GM21447 (cell line): ENCODE measurements at regions not wholly inside any gene's neighbourhood (a gene's known extent, or its start where the extent isn't known, plus 50 kb on each side); places are given as distances from the start of the nearest gene placed in this dataset.

ENCODE experiments used
- ATAC-seq: cut with Tn5 transposase; IDR thresholded peaks from one replicate; pipeline ENCODE4 v1.9.1; 2021; ENCODE audit not compliant: unreplicated experiment

- ATAC-seq, result no peak
Measured at GRCh38 chr3:145820170-145820569, 340.8 kb downstream of the PLOD2 start.

DNA sequence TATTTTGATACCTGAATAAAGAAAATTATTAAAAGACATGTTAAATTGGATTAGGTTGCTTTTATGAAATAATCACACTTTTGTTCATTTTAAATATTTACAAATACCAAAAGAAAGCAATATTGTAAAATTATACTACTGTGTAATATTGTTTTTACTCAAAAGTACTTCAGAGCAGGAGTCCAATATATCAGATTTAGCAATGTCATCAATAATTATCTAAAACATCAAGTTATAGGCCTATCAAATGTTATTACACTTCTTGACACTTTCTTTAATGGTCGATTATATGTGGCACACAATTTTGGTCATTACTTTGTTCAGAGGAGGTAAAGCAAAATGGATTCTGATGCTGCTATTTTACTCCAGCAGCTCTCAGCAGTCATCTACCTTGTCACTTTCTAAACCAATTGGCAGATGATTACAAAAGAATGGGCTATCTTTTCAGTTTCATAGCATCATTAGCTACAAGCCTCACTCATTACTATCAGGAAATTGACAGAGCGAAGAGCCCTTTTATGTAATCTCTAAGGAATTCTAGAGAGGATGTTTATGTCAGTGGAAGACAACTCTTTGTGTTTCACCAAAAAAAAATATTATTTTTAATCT lies 318.6 kb downstream of the PLOD2 start:
- ATAC-seq, result no peak

DNA sequence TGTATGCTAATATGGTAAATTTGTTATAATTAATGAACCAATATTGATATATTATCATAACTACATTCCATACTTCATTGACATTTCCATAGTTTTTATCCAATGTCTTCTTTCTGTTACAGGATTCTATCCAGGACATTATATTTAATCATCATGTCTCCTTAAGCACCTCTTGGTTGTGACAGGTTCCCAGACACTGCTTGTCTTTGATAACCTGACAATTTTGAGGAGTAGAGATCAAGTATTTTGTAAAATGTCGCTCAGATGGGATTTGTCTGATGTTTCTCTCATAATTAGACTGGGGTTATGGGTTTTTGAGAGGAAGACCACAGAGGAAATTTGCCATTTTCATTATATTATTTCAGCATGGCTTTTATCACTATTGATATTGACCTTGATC lies 317.4 kb downstream of the PLOD2 start:
- no peak for ATAC-seq

GRCh38 chr3:145849115-145849514 lies 311.9 kb downstream of the PLOD2 start:
- no peak for ATAC-seq

GRCh38 chr3:145854499-145854898 lies 306.5 kb downstream of the PLOD2 start:
- ATAC-seq, result no peak

GRCh38 chr3:145857956-145858355 lies 303.0 kb downstream of the PLOD2 start:
- ATAC-seq, result no peak

GRCh38 chr3:145864336-145864735 lies 296.6 kb downstream of the PLOD2 start:
- ATAC-seq, result no peak

DNA sequence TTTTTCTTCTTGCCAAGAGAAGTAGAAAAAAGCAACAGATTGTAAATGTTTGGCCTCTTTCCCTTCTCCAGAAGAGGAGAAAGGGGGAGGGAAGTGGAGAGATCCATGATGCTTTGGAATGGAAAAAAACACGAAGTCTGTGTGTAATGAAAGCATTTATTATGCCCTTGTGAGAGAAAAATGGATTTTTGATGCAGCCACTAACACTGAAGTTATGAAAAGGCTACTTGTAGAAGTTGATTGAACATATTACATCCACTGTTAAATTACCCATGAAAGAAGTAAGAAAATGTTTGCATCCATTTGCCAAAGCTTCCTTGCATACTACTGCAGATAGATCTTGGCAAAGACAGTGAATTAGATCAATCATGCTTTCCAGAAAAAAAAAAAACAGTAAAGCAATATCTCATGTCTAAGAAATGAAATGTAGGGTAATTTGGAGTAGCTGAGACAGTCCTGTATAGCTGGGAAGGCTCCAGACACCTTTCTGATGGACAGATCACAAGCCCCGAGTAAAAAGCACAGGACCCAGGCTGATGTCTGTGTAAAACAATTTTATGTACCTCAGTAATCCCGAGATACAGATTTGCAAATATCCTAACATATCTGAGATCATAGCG lies 295.5 kb downstream of the PLOD2 start:
- no peak for ATAC-seq

- ATAC-seq, result peak; percentile 72
Measured at GRCh38 chr3:145869958-145870357, 291.0 kb downstream of the PLOD2 start.

- ATAC-seq, result no peak
Measured at GRCh38 chr3:145882436-145882835, 278.5 kb downstream of the PLOD2 start.

DNA sequence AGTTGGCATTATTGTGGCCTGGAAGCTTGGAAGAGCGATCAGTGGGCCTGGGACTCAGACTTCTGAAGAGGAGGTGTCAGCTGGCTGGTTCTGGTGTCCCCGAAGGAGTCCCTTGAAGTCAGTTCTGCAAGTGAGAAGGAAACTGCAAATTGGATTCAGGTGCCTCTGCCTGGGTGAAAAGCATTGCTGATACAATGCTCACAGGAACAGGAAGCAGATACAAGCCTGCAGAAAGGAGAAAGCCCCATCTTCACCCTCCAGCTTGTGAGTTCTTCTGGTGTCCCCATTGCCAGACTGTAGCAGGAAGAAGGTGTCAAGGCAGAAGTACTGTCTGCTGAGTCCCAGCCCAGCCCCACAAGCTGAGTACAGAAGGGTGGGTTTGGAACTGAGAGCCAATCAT lies 271.3 kb downstream of the PLOD2 start:
- no peak for ATAC-seq

GRCh38 chr3:145892869-145893268 lies 268.1 kb downstream of the PLOD2 start:
- ATAC-seq, result no peak

DNA sequence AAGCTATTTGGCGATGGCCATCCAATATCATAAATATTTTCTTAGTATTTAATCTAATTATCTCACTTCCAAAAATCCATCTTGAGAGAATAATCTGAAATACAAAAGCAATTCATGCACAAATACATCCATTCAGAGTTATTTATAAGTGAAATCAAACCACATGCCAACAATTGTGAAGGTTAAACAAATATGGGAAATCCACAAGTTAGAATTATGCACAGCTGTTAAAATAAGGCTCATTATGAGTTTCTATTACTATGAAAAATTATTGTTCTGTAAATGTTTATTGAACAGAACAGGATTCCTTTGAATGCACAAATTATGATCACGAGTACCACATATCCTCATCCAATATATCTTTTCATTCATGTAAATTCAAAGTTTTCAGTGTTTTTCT lies 267.7 kb downstream of the PLOD2 start:
- ATAC-seq, result no peak

- peak; percentile 25 for ATAC-seq
Measured at GRCh38 chr3:145898487-145898886, 262.5 kb downstream of the PLOD2 start.

- peak; percentile 40 for ATAC-seq
Measured at GRCh38 chr3:145899241-145899640, 261.7 kb downstream of the PLOD2 start.

DNA sequence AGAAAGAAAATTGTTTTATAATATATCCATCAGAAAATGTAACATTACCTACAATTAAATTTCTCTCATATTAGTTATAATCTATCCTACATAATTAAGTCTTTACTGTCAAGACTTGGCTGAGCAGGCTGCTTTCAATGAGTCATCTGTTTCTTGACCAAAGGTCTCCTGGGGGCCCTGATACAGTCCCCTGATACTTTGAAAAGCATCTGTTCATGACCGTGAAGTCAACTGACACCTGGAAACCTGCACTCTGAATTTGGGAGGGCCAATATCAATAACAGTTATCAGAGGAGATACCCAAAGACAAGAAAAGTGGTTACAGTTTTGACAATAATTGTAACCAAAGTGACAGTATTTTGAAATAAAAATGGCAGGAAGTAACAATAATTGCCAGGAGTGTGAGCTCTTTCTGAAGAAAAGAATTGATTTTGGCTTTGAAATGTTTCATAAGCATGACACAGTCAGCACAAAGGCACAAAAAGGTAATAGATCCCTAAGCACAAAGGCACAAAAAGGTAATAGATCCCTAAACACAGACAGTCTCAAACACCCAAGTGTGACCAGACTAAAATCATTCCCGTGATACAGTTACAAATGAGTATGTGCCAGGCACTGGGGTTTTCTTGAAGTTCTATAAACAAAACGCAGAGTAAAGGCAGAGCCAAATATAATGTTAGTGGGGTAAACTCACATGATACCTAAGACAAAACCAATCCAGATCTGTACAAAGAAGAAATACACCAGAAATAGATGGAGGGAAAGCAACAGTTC lies 260.7 kb downstream of the PLOD2 start:
- peak; percentile 69 for ATAC-seq

GRCh38 chr3:145902166-145902565 lies 258.8 kb downstream of the PLOD2 start:
- ATAC-seq, result no peak

GRCh38 chr3:145903472-145904013 lies 257.4 kb downstream of the PLOD2 start:
- no peak for ATAC-seq

- ATAC-seq, result no peak
Measured at GRCh38 chr3:145904138-145904537, 256.8 kb downstream of the PLOD2 start.

DNA sequence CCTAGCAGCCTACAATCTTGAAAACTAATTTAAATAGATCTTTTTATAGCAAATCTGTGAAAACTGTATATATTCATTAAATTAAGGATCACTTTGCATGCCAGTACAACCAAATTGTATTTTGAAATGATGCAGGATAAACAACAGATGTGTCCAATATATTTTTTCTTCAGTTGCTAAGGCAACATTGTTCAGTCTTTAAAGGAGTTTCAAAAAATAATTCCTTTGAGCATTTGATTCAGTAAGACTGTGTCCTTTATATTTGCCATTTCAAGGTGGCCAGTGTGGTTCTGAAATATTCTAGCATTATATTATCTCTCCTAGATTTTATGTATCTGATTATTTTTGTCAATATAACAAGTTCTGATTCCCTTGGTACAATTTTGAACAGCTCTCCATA lies 254.7 kb downstream of the PLOD2 start:
- ATAC-seq, result no peak

DNA sequence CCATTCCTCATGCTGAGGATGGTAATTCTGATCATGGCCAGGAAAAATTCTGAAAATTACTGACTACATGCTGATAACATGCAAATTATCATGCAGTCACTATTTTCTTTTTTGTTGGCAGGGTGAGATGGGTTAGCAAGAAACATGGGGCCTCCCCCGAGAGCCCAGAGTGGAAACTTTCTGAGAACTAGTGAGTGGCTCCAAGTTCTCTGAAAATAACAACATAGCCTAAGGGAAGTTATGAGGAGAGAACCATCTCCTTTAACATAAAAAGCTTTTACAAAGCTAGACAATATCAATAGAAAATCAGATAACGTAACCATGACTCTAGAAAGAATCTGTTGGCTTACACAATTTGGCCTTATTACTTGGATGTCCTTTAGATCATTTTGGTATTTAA lies 254.2 kb downstream of the PLOD2 start:
- ATAC-seq, result no peak

DNA sequence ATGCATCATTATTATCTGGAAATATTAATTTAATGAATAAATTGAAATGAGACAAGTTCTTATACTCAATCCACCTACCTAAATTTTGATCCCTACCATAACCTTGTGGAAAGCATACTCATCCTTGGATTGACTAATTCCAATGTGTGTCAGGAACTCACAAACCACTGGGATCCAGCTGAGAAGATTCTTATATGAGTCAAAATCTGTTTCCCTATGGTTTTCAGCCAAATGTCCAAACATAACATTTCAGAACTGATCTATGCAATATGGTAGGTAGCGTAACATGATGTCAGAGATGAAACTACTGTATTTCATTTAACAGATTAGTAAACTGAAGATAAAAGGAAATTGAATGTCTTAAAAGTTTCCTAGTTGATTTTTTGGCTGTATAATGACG lies 250.0 kb downstream of the PLOD2 start:
- no peak for ATAC-seq
